ENCODE measurements at regions not wholly inside any gene's neighbourhood (a gene's known extent, or its start where the extent isn't known, plus 50 kb on each side); places are given as distances from the start of the nearest gene placed in this dataset.

DNA sequence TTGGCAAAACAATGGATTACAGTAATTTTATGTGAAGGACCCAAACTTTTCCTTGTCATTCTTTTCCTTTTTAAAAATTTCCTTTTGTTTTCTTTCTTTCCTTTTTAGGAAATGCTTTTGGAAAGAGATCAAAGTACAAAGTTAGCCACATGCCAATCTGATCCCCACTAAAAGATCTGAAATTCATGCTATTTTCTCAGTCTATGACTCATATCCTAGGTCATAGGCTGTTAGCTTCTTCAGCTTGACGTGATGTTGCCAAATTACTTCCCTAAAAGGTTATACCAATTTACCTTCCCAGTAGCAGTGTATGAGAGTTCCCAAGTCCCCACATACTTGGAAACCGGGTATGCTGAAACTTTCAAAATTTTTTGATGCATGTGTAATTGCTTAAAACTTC, 355.3 kb downstream of the INSIG2 start:
- Mint-ChIP-seq H3K4me3 (no peak overlapping the region), H3K4me1 (no peaks in the 10 kb centered on the region), H3K27ac (no peak overlapping the region), H3K9me3 (peaks cover 0 to 2% (median 0%) of the 10 kb centered on the region in 5 donors), H3K27me3 (peaks cover 0 to 5% of the 10 kb centered on the region in 2 donors), H3K36me3 (no peaks in the 10 kb centered on the region)
- H3K27ac ChIP-seq (ENCODE audit: low read depth, low read length), result no peak overlapping the region
- no peaks in the 10 kb centered on the region for H3K4me1 ChIP-seq (ENCODE audit: insufficient read depth, low read length)
- POLR2A ChIA-PET, result no interaction called here
- CTCF ChIA-PET, result no interaction called here
- H3K36me3 ChIP-seq (ENCODE audit: insufficient read depth, low read length), result no peaks in the 10 kb centered on the region
- no peak for DNase-seq
- H3K27me3 ChIP-seq (ENCODE audit: insufficient read depth, low read length, poor library complexity, severe bottlenecking), result no peaks in the 10 kb centered on the region
- H3K4me3 ChIP-seq (ENCODE audit: low read length), result no peak overlapping the region
- H3K9me3 ChIP-seq (ENCODE audit: low read length), result no peaks in the 10 kb centered on the region

DNA sequence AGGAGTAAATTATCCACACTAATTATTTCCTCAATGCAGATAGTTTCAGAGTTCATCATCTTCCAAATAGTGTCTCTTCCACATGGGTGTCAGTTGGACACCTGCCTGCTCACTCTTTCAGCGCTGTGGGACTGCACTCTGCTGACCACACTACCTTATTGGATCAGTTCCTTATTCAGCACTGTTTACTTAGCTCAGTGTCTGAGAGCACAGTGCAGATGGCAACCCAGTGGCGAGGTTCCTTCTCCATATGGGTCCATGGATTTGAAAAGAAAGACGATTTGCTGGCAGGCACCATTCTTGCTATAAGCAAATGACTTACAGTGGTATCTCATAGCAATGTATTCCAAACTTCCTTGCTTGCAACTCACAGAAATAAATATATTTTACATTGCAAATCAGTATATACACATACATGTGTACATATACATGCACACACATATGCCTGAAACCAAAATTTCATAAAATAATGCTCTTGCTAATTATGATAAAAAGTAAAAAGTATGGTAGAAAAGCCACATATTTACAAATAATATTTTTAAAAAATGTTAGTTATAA, 354.8 kb downstream of the INSIG2 start:
- no peaks in the 10 kb centered on the region for H3K27me3 ChIP-seq (ENCODE audit: insufficient read depth, low read length, poor library complexity, severe bottlenecking)
- H3K27ac ChIP-seq (ENCODE audit: low read depth, low read length), result no peak overlapping the region
- Mint-ChIP-seq H3K27me3 (peaks cover 0 to 5% of the 10 kb centered on the region in 2 donors), H3K36me3 (no peaks in the 10 kb centered on the region), H3K27ac (peak overlapping the region in 1 of 8 donors; percentile 52), H3K9me3 (peaks cover 0 to 2% (median 0%) of the 10 kb centered on the region in 5 donors), H3K4me3 (no peak overlapping the region), H3K4me1 (no peaks in the 10 kb centered on the region)
- no peak overlapping the region for H3K4me3 ChIP-seq (ENCODE audit: low read length)
- no peaks in the 10 kb centered on the region for H3K36me3 ChIP-seq (ENCODE audit: insufficient read depth, low read length)
- ChIA-PET POLR2A (no interaction called here), CTCF (no interaction called here)
- no peak for DNase-seq
- H3K9me3 ChIP-seq (ENCODE audit: low read length), result no peaks in the 10 kb centered on the region
- no peaks in the 10 kb centered on the region for H3K4me1 ChIP-seq (ENCODE audit: insufficient read depth, low read length)

DNA sequence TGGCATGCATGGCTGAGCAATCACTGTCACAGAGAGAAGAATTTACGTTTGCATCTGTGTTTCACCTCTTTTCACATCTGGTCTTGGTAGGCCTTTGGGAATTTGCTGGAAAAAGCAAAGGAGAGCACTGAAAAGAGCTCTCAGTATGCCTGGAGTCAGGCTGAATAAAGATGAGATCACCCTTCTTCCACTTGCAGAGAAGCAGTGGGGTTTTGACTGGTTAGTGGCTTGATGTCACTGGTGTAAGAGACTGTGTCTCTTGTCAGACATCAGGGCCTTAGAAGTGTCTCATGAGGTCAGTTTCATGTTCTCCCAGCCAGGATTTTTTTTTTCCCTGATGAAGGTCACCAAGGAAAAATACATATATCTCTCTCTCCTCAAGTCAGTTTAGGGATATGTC, 353.8 kb downstream of the INSIG2 start:
- no peak overlapping the region for H3K27ac Mint-ChIP-seq
- Histone ChIP-seq H3K4me1 (ENCODE audit: insufficient read depth, low read length) (no peaks in the 10 kb centered on the region), H3K27me3 (ENCODE audit: insufficient read depth, low read length, poor library complexity, severe bottlenecking) (no peaks in the 10 kb centered on the region), H3K4me3 (ENCODE audit: low read length) (no peak overlapping the region), H3K36me3 (ENCODE audit: insufficient read depth, low read length) (no peaks in the 10 kb centered on the region), H3K27ac (ENCODE audit: low read depth, low read length) (no peak overlapping the region), H3K9me3 (ENCODE audit: low read length) (no peaks in the 10 kb centered on the region)
- no peaks in the 10 kb centered on the region for H3K4me1 Mint-ChIP-seq
- H3K27me3 Mint-ChIP-seq, result peaks cover 0 to 5% of the 10 kb centered on the region in 2 donors
- ChIA-PET POLR2A (no interaction called here), CTCF (no interaction called here)
- no peak overlapping the region for H3K4me3 Mint-ChIP-seq
- no peaks in the 10 kb centered on the region for H3K36me3 Mint-ChIP-seq
- no peak for DNase-seq
- peaks cover 0 to 2% (median 0%) of the 10 kb centered on the region in 5 donors for H3K9me3 Mint-ChIP-seq

DNA sequence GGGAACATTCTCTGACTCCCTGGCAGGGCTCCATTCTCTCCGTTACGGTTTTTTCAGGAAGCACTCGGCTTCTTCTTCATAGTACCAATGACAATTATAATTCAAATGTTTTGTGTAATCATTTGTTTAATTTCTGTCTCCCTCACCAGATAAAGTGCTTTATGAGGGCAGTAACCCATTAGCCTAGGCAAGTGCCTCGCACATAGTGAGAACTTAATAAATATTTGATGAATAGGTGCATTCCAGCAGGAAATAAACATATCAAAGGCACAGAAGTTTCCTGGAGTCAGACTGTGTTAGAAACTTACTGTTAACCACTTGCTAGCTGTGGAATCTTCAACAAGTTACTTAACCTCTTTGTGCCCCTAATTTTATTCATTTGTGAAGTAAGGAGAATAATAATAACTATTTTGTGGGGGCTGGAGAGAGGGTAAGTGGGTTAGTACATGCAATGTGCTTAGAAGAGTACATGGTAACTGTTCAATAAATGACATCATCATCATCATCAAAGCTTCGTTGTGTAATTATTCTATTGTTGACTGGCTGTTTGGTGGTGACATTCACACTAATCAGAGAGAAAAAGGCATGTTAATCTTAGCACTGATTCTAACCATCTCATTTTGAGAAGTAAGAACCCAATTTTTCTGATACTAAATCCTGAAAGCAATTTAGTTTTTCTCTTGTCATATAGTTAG, 352.3 kb downstream of the INSIG2 start:
- H3K36me3 Mint-ChIP-seq, result no peaks in the 10 kb centered on the region
- peaks cover 0 to 2% (median 0%) of the 10 kb centered on the region in 5 donors for H3K9me3 Mint-ChIP-seq
- Histone ChIP-seq H3K4me3 (ENCODE audit: low read length) (no peak overlapping the region), H3K9me3 (ENCODE audit: low read length) (no peaks in the 10 kb centered on the region), H3K27me3 (ENCODE audit: insufficient read depth, low read length, poor library complexity, severe bottlenecking) (no peaks in the 10 kb centered on the region), H3K27ac (ENCODE audit: low read depth, low read length) (no peak overlapping the region), H3K4me1 (ENCODE audit: insufficient read depth, low read length) (no peaks in the 10 kb centered on the region), H3K36me3 (ENCODE audit: insufficient read depth, low read length) (no peaks in the 10 kb centered on the region)
- peaks cover 0 to 5% of the 10 kb centered on the region in 2 donors for H3K27me3 Mint-ChIP-seq
- CTCF ChIA-PET, result no interaction called here
- H3K4me1 Mint-ChIP-seq, result no peaks in the 10 kb centered on the region
- no peak overlapping the region for H3K4me3 Mint-ChIP-seq
- H3K27ac Mint-ChIP-seq, result no peak overlapping the region
- DNase-seq, result no peak
- POLR2A ChIA-PET, result no interaction called here

DNA sequence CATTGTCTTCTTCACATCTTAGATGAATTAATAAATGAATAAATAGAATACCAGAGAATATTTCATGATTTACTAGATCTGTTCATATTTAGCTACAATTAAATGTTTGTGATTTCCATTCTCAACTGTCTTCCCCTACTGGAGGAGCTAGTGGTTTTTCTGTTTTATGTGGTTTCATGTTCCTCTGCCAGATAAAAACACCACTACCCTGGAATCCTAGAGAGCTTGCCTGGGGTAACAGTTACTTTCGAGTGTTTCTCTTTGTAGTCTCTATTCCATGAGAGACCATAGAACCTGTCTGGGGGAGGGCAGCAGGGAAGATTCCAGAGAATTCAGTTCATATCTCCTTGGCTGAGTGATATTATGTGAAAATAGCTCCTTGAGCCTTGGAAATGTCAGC, 349.2 kb downstream of the INSIG2 start:
- no peaks in the 10 kb centered on the region for H3K36me3 Mint-ChIP-seq
- H3K4me3 Mint-ChIP-seq, result no peak overlapping the region
- Histone ChIP-seq H3K27ac (ENCODE audit: low read depth, low read length) (no peak overlapping the region), H3K9me3 (ENCODE audit: low read length) (no peaks in the 10 kb centered on the region), H3K36me3 (ENCODE audit: insufficient read depth, low read length) (no peaks in the 10 kb centered on the region), H3K4me3 (ENCODE audit: low read length) (no peak overlapping the region), H3K4me1 (ENCODE audit: insufficient read depth, low read length) (no peaks in the 10 kb centered on the region), H3K27me3 (ENCODE audit: insufficient read depth, low read length, poor library complexity, severe bottlenecking) (no peaks in the 10 kb centered on the region)
- ChIA-PET CTCF (no interaction called here), POLR2A (no interaction called here)
- H3K4me1 Mint-ChIP-seq, result no peaks in the 10 kb centered on the region
- peaks cover 0 to 3% (median 2%) of the 10 kb centered on the region in 5 donors for H3K9me3 Mint-ChIP-seq
- no peak for DNase-seq
- peaks cover 0 to 8% of the 10 kb centered on the region in 2 donors for H3K27me3 Mint-ChIP-seq
- H3K27ac Mint-ChIP-seq, result no peak overlapping the region

DNA sequence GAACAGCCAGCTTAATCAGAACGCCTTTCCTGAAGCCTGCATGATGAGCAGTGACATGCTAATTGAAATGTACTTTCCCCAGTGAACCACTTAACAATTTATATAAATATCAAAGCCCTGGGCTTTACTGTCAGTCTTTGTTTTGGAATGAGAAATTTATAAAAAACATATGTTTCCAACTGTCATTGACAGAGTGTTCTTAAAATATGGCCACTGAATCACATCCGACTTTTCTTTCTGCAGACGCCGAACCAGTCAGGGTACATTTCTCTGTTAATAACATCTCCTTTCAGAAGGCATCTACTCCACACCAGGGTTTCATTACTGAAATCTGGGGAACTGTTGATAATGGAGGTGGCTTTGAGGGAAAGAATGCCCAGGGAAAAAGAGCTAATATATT, 343.7 kb downstream of the INSIG2 start:
- no peak overlapping the region for H3K4me3 Mint-ChIP-seq
- no peak overlapping the region for H3K27ac Mint-ChIP-seq
- Histone ChIP-seq H3K4me3 (ENCODE audit: low read length) (no peak overlapping the region), H3K27ac (ENCODE audit: low read depth, low read length) (no peak overlapping the region), H3K36me3 (ENCODE audit: insufficient read depth, low read length) (no peaks in the 10 kb centered on the region), H3K4me1 (ENCODE audit: insufficient read depth, low read length) (no peaks in the 10 kb centered on the region), H3K27me3 (ENCODE audit: insufficient read depth, low read length, poor library complexity, severe bottlenecking) (no peaks in the 10 kb centered on the region), H3K9me3 (ENCODE audit: low read length) (no peaks in the 10 kb centered on the region)
- CTCF ChIA-PET, result no interaction called here
- H3K9me3 Mint-ChIP-seq, result peaks cover 0 to 8% (median 0%) of the 10 kb centered on the region in 5 donors
- H3K36me3 Mint-ChIP-seq, result no peaks in the 10 kb centered on the region
- POLR2A ChIA-PET, result no interaction called here
- H3K4me1 Mint-ChIP-seq, result no peaks in the 10 kb centered on the region
- DNase-seq, result no peak
- H3K27me3 Mint-ChIP-seq, result peaks cover 0 to 2% of the 10 kb centered on the region in 2 donors

DNA sequence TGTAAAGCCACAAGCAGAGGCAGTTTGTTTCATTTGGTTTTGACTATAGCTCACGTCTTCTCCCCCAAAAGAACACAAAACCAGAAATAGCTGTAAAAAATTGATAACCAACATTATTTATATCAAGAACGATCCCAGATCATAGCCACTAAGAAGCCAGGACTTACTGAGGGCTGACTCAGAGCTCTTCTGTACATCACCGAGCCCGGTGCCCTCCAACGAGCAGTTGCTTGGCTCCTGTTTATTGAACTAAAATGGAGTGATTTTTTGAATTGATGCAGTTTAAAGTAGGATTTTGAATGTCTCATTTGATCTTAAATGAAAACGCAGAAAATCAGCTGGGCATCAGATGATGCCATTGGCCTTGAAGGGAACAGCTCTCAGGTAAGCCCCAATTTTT, 343.3 kb downstream of the INSIG2 start:
- Mint-ChIP-seq H3K27ac (no peak overlapping the region), H3K27me3 (peaks cover 0 to 2% of the 10 kb centered on the region in 2 donors), H3K36me3 (no peaks in the 10 kb centered on the region), H3K4me3 (no peak overlapping the region), H3K4me1 (no peaks in the 10 kb centered on the region), H3K9me3 (peaks cover 0 to 8% (median 0%) of the 10 kb centered on the region in 5 donors)
- no peak overlapping the region for H3K27ac ChIP-seq (ENCODE audit: low read depth, low read length)
- H3K4me1 ChIP-seq (ENCODE audit: insufficient read depth, low read length), result no peaks in the 10 kb centered on the region
- no peaks in the 10 kb centered on the region for H3K9me3 ChIP-seq (ENCODE audit: low read length)
- no peak for DNase-seq
- CTCF ChIA-PET, result no interaction called here
- H3K36me3 ChIP-seq (ENCODE audit: insufficient read depth, low read length), result no peaks in the 10 kb centered on the region
- no peak overlapping the region for H3K4me3 ChIP-seq (ENCODE audit: low read length)
- POLR2A ChIA-PET, result no interaction called here
- H3K27me3 ChIP-seq (ENCODE audit: insufficient read depth, low read length, poor library complexity, severe bottlenecking), result no peaks in the 10 kb centered on the region

DNA sequence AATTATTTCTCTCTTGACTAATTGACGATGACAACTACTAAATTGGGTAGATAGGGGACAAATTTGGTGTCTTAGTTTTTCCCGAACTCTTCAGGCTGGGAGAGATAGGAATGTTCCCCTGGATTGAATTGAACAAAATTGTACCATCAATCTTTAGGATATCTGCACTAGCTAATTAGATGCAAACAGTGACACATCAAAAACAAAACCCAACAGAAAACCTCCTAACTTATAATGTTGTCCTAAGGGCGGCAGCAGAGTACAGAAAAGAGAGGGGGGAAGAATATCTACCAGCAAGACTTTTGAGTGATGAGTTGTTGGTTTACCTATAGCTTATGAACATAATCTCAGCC, 342.9 kb downstream of the INSIG2 start:
- POLR2A ChIA-PET, result no interaction called here
- Histone ChIP-seq H3K27me3 (ENCODE audit: insufficient read depth, low read length, poor library complexity, severe bottlenecking) (no peaks in the 10 kb centered on the region), H3K36me3 (ENCODE audit: insufficient read depth, low read length) (no peaks in the 10 kb centered on the region), H3K4me1 (ENCODE audit: insufficient read depth, low read length) (no peaks in the 10 kb centered on the region), H3K27ac (ENCODE audit: low read depth, low read length) (no peak overlapping the region), H3K4me3 (ENCODE audit: low read length) (no peak overlapping the region), H3K9me3 (ENCODE audit: low read length) (no peaks in the 10 kb centered on the region)
- Mint-ChIP-seq H3K27me3 (peaks cover 0 to 2% of the 10 kb centered on the region in 2 donors), H3K4me3 (no peak overlapping the region), H3K4me1 (no peaks in the 10 kb centered on the region), H3K36me3 (no peaks in the 10 kb centered on the region), H3K9me3 (peaks cover 0 to 8% (median 0%) of the 10 kb centered on the region in 5 donors), H3K27ac (no peak overlapping the region)
- CTCF ChIA-PET, result no interaction called here
- no peak for DNase-seq
